ENCODE measurements at regions not wholly inside any gene's neighbourhood (a gene's known extent, or its start where the extent isn't known, plus 50 kb on each side); places are given as distances from the start of the nearest gene placed in this dataset.
"Not testable (repeated sequence)": the region's sequence is repeated elsewhere in the genome, so short reads cannot be mapped to it uniquely, and the experiment has no call there.

GRCh38 chr2:90019908-90020307 lies 1328.4 kb downstream of the RPIA start:
- H3K4me3 ChIP-seq; H3K9me3 ChIP-seq; H3K27ac ChIP-seq; H3K4me1 ChIP-seq; DNase-seq (ENCODE audit: low spot score in 2 of 2); H3K27me3 ChIP-seq; H3K36me3 ChIP-seq: not testable (repeated sequence)
- WGBS: 80% methylated on average over 1 of the region's 1 CpG

- not testable (repeated sequence) for H3K4me1 ChIP-seq; DNase-seq (ENCODE audit: low spot score in 2 of 2); H3K27ac ChIP-seq; H3K4me3 ChIP-seq; H3K27me3 ChIP-seq; H3K36me3 ChIP-seq; H3K9me3 ChIP-seq
- WGBS: no CpG with 5 or more reads among the region's 9 CpGs
Measured at GRCh38 chr2:90021234-90021633, 1329.8 kb downstream of the RPIA start.

- not testable (repeated sequence) for DNase-seq (ENCODE audit: low spot score in 2 of 2); H3K27ac ChIP-seq; H3K9me3 ChIP-seq; H3K27me3 ChIP-seq; H3K4me1 ChIP-seq; H3K4me3 ChIP-seq; H3K36me3 ChIP-seq
- 0% methylated on average over 1 of the region's 3 CpGs for WGBS
Measured at GRCh38 chr2:90027231-90027643, 1335.8 kb downstream of the RPIA start.

GRCh38 chr2:90028381-90029079 lies 1337.1 kb downstream of the RPIA start:
- H3K4me1 ChIP-seq; H3K27ac ChIP-seq; H3K36me3 ChIP-seq; DNase-seq (ENCODE audit: low spot score in 2 of 2); H3K9me3 ChIP-seq; H3K4me3 ChIP-seq; H3K27me3 ChIP-seq: not testable (repeated sequence)
- 72% methylated on average over 8 of the region's 8 CpGs for WGBS

- not testable (repeated sequence) for H3K4me3 ChIP-seq; H3K27ac ChIP-seq; H3K4me1 ChIP-seq; DNase-seq (ENCODE audit: low spot score in 2 of 2); H3K36me3 ChIP-seq; H3K9me3 ChIP-seq; H3K27me3 ChIP-seq
- 100% methylated on average over 1 of the region's 1 CpG for WGBS
Measured at GRCh38 chr2:90029080-90029428, 1337.6 kb downstream of the RPIA start.

- H3K4me3 ChIP-seq; H3K36me3 ChIP-seq; DNase-seq (ENCODE audit: low spot score in 2 of 2); H3K9me3 ChIP-seq; H3K27ac ChIP-seq; H3K27me3 ChIP-seq; H3K4me1 ChIP-seq: not testable (repeated sequence)
- 64% methylated on average over 2 of the region's 2 CpGs for whole genome bisulfite sequencing
Measured at GRCh38 chr2:90032269-90032668, 1340.8 kb downstream of the RPIA start.

- not testable (repeated sequence) for H3K27ac ChIP-seq; DNase-seq (ENCODE audit: low spot score in 2 of 2); H3K27me3 ChIP-seq; H3K9me3 ChIP-seq; H3K36me3 ChIP-seq; H3K4me3 ChIP-seq; H3K4me1 ChIP-seq
- no CpG with 5 or more reads among the region's 1 CpG for WGBS
Measured at GRCh38 chr2:90036335-90036734, 1344.9 kb downstream of the RPIA start.

GRCh38 chr2:90039093-90039492 lies 1347.6 kb downstream of the RPIA start:
- not testable (repeated sequence) for H3K4me1 ChIP-seq; H3K36me3 ChIP-seq; H3K27me3 ChIP-seq; H3K4me3 ChIP-seq; H3K9me3 ChIP-seq; DNase-seq (ENCODE audit: low spot score in 2 of 2); H3K27ac ChIP-seq
- WGBS: 73% methylated on average over 3 of the region's 4 CpGs

- 52% methylated on average over 1 of the region's 1 CpG for WGBS
- not testable (repeated sequence) for H3K9me3 ChIP-seq; H3K4me3 ChIP-seq; H3K36me3 ChIP-seq; H3K27me3 ChIP-seq; H3K27ac ChIP-seq; DNase-seq (ENCODE audit: low spot score in 2 of 2); H3K4me1 ChIP-seq
Measured at GRCh38 chr2:90047776-90048175, 1356.3 kb downstream of the RPIA start.

GRCh38 chr2:90052113-90052631 lies 1360.7 kb downstream of the RPIA start:
- not testable (repeated sequence) for DNase-seq (ENCODE audit: low spot score in 2 of 2); H3K27ac ChIP-seq

GRCh38 chr2:90069290-90069894 lies 1377.9 kb downstream of the RPIA start:
- no peak for DNase-seq (ENCODE audit: low spot score in 2 of 2)
- no peak overlapping the region for H3K4me3 ChIP-seq
- TF ChIP-seq POLR2AphosphoS5 (IDR thresholded peaks at IDR 0.05) (no peak), EP300 (IDR thresholded peaks at IDR 0.05) (no peak), POLR2A (IDR thresholded peaks at IDR 0.05) (no peak), CTCF (IDR thresholded peaks at IDR 0.05) (peak in 1 of 2 donors; percentile 44)
- WGBS: 36% methylated on average over 13 of the region's 13 CpGs
- no peaks in the 10 kb centered on the region for H3K27me3 ChIP-seq
- no peaks in the 10 kb centered on the region for H3K4me1 ChIP-seq
- H3K27ac ChIP-seq: no peak overlapping the region
- H3K36me3 ChIP-seq: no peaks in the 10 kb centered on the region
- H3K9me3 ChIP-seq: no peaks in the 10 kb centered on the region

More at GRCh38 chr2:90052113-90052631, 1360.7 kb downstream of the RPIA start:
- not testable (repeated sequence) for H3K27me3 ChIP-seq, H3K4me1 ChIP-seq, H3K9me3 ChIP-seq, H3K4me3 ChIP-seq, H3K36me3 ChIP-seq

Data from suprapubic skin (tissue), 4 donors.